GM19463 (cell line): ENCODE measurements at regions not wholly inside any gene's neighbourhood (a gene's known extent, or its start where the extent isn't known, plus 50 kb on each side); places are given as distances from the start of the nearest gene placed in this dataset.

ENCODE experiments used
- ATAC-seq: cut with Tn5 transposase; IDR thresholded peaks from one replicate; pipeline ENCODE4 v1.9.1; 2021; ENCODE audit warnings: mild to moderate bottlenecking, moderate library complexity; ENCODE audit not compliant: unreplicated experiment

DNA sequence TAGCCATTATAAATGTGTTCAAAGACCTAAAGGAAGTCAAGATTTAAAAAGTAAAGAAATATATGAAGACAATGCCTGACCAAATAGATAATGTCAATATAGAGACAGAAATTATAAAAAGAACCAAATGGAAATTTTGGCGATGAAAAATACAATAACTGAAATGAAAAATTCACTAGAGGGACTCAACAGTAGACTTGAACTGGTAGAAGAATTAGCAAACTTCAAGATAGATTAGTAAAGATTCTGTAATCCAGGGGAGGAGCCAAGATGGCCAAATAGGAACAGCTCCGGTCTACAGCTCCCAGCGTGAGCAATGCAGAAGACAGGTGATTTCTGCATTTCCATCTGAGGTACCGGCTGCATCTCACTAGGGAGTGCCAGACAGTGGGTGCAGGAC is 433.2 kb downstream of the HINT1 start:
- no peak for ATAC-seq

DNA sequence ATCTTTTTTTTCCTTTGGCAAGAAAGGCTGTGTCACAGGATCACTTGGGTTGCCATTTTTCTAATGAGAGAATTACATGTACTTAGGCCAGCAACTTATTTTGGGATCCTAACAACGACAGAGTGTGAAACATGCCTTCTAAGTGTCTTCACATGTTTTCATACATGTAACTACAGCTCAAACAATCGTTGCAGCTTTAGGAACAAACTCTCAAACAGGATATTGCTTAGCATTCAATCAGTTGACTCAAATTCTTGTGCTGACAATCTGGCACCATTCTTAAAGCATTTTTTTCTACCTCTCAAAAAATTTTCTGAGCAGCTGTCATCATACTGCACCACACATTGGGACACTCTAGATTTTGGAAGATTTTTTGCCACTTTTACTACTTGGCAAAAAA is 435.5 kb downstream of the HINT1 start:
- no peak for ATAC-seq

DNA sequence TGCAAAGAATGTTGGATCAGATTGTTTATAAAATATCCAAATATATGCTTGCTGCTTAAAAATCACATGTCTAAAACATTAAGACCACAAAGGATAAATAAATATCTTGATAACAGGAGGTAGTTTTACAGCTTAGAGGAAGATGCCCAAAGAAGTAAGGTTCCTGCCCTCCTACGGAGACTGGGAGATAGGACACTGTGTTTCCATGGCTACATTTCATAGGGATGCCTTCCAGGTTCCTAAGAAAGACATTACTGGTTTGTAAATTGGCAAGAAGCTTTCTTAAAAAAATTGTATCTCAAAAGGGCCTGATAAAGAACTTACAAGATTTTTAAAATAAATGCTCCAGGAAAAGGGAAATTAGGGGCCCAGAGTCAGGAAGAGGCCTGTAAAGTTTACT is 437.2 kb downstream of the HINT1 start:
- ATAC-seq: no peak

DNA sequence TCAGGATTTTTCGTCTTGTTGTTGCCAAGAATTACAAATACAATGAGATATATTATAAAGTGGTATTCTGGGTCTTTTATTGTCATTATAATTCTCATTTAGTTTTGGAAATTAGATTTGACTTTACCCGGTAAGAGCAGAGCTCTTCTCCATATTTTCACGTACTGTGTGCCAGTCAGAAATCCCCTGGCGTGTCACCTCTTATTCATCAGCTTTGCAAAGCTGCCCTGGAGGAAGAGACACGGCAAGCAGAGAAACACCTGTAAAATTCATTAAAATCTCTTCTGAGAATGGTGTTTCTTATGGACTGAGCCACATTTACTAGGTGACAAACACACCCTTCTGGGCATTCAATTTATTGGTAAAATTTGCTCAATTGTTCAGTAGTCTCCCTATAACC is 440.4 kb downstream of the HINT1 start:
- no peak for ATAC-seq

DNA sequence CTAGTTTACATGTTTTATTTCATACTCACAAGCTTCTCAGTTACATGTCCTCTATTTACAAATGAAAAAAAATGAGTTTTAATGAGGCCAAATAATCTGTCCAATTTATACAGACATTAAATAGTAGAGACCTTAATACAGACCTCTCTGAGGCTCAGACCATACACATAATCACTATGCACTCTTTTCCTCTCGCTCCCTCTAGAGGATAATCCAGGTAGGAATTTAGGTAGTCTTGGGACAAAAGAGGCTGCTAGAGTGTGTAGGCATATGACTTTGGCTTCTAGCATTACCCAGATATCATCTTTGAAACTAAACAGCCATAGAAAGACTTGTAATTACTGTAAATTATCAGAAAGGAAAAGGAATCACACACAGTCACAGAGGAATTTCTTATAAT is 444.7 kb downstream of the HINT1 start:
- no peak for ATAC-seq

DNA sequence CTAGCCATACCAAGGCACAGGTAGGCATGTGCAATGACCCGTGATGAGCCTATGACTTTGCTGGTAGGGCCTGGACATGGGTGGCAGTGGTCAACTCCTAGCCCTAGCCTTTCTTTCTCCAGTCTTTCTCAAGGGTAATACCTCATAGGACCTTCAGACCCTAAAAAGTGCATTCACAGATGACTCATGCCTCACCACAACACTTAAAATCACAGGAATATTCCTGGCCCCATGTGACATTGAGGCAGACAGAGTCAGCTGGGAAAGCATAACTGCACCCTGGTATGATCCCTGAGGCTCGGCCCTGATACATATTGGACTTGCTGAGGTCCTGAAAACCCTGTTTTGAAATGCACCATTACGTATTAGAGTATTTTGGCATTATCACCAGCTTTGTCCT is 449.5 kb downstream of the HINT1 start:
- ATAC-seq: no peak

DNA sequence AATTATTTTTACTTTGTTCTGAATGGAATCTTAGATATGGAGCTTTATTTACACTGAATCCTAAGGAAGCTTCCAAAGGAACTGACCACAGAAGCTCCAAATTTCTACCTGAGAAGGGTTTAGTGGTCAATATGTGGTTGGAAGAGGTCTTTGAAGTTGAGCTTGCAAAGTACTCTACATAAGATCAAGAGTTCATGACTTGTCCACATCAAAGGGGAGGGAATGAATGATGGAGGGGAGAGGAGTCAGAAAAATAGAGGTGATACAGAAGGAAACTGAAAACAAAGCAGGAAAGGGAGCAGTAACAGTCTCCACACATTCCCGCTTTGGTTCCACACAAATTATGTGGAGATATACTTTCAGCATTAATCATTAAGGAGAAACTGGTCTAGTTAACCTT is 450.9 kb downstream of the HINT1 start:
- ATAC-seq: no peak

DNA sequence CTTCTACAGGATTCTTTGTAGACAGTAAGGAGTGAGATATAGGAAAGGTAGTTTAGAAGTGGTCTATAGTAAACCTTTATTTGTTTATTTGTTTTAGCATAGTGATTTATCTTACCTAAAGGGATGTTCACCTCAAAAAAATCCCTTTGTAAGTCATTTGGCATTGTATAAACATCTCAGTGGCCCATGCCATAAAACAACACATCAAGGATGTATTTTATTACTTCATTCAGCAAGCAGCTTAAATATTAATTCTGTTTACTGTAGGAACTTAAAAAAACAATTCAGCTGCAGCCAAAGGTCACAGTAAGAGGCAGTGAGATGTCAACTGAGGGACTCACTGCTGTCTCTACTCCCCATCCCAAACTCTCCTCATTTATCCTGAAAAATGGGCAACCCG is 452.7 kb downstream of the HINT1 start:
- no peak for ATAC-seq

DNA sequence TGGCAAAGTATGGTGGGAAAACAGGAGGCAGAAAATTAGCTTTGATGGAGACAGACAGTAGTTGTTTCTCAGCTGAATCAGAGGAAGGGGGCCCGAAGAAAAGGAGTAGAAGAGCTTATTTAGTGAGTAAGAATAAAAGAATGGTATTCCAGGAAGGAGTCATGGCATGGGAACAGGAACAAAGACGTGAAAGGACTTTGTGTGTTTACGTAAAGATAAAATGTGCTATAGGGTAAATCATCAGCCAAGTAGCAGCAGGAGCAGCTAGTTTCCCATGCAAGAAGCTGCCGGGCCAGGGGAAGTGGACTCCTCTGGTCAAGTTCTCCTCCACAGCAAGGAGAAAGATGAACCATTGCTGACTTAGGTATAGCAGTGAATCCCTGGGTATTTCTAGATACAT is 454.5 kb downstream of the HINT1 start:
- ATAC-seq: no peak

DNA sequence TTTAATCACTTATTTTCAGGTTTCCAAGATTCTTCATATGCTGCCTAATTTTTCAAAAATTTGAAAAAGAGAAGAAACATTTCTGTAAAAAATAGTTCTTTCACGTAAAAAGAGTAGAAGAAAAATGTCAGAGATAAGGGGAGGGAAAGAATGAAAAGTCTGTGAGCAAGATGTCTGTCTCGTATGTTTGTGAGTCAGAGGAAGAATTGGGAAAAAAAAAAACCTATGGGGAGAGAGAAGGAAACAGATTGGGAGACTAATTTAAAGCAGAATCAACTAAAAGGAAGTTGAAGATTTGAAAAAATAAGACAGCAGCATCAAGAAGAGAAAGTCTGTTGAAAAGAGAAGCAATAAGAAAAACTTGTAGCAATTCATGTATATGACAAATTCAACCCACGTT is 456.3 kb downstream of the HINT1 start:
- no peak for ATAC-seq

DNA sequence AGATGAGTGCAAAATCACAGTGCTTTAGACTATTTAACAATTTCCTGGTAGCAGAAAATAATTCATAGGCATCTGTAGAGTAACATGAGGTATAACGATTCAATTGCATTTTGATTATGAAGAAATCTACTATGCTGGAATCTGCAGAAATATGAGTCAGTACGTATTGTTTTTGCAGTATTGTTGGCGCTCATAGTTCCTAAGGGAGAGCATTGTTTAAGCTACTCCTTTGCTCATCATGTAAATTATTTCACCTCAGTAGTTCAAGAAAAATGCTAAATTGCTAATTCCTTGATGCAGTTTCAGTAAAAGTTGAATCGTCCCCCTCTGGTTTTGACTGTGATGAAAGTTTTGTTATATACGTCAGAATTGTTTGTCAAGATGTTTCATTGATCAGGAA is 458.4 kb downstream of the HINT1 start:
- no peak for ATAC-seq

DNA sequence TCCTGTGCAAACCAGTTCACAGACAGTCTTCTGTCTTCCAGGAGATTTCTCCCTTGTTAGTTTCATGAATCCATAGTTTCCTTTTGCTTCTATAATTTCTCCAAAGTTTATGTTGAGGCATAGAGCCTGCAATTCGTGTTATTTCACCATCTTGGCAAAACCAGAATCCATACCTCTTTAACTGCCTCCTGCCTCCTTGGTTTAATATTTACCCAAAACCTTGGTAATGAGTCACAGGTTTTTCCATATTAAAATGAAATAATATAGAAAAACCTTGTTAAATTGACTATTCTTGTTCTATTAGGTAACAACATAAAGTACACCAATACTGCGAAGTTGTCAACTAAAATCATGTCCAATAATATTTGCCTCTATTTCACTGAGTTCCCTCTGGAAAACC is 459.7 kb downstream of the HINT1 start:
- ATAC-seq: no peak

DNA sequence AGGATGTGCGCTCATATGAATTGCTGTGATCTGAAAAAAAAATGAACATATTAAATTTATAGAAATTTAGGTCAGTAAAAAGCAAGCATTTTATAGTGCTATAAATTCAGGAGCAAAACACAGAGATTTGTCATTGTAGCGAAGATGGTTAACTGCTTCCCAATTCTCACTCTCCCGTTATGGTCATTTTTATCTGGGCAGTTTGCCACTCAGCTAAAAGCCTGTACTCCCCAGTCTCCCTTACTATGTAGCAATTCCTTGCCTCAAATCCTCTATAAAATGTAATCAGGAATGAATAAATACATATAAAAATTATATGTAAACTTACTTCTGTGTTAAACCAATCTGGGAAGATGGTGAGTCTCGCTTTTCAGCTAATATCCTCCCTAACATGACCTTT is 471.5 kb downstream of the HINT1 start:
- ATAC-seq: no peak

DNA sequence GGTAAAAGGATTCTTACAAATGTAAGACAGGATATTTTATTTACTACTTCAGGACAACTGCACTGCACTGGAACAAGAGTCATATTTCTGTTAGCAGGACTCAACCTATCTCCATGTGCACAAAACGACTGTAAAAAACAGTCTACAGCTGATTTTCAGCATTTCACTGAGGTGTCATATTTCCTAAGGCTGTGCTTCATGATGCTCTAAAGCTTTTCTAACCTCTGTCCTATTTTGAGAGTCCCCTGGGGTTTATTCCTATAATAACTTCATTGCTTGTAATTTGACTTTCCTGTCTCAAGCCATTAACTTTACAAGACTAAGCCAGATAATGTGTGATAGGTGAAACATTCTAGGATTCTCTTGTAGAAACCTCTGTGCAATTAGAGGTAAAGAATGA is 472.3 kb downstream of the HINT1 start:
- ATAC-seq: no peak

DNA sequence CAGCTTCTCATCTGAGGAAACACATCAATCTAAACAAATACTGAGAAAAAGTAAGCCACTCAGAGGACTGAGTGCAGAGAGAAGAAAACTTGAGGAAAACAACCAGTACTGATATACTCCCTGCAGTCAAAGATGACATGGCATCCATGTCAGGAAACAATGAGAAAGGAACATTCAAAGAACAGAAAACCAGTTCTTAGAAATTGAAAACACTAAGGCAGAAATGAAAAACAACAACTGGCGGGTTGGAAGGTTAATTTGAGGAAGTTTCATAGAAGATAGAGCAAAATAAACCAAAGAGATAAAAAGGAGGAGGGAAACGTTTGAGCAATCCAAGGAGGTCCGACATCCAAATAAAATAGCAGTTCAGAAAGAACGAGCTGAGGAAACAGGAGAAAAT is 475.2 kb downstream of the HINT1 start:
- ATAC-seq: no peak

DNA sequence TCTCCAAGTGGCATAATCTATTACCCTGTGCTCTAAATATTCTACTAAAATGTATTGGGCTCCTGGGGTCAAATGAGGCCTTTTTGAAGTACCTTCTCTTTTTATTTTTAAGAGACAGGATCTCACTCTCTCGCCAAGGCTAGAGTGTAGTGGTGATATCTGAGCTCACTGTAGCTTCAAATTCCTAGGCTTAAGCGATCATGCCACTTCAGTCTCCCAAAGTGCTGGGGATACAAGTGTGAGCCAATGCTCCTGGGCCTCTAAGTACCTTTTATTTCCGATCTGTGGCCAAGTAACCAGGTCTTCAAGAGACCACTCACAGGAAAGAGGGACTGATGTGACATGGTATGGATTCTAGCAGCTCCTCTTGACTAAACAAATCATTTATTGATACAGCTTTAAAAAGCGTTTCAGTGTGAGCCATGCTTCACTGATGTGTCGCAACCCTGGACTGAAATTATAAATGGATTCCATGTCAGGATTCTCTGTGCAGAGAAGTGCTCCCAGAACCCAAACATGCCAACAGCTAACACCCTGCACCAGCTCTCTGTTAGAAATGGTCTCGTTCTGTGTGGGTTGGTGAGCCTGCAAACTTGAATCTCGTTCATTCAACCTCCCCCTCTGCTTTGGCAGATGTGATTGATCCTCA is 477.8 kb downstream of the HINT1 start:
- ATAC-seq: no peak

DNA sequence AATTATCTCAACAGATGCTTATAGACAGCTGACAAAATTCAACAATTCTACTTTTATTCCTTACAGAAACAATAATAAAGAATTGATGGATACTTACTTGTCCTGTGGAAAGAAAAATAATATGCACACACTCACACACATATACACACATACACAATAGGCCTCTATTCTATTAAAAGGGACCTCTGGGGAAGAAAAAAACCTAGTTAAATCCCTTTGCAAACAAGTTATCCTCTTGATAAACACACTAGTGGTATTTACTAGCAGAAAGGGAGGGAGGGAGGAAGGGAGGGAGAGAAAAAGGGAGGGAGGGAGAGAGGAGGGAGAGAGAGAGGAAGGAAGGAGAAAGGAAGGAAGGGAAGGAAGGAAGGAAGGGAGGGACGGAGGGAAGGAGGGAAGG is 486.4 kb downstream of the HINT1 start:
- ATAC-seq: no peak

DNA sequence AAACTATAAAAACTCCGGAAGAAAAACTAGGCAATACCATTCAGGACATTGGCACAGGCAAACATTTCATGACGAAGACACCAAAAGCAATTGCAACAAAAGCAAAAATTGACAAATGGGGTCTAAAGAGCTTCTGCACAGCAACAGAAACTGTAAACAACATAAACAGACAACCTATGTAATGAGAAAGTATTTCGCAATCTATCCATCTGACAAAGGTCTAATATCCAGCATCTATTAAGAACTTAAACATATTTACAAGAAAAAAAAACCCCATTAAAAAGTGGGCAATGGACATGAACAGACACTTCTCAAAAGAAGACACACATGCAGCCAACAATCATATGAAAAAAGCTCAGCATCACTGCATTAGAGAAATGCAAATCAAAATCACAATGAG is 498.6 kb downstream of the HINT1 start:
- ATAC-seq: no peak

DNA sequence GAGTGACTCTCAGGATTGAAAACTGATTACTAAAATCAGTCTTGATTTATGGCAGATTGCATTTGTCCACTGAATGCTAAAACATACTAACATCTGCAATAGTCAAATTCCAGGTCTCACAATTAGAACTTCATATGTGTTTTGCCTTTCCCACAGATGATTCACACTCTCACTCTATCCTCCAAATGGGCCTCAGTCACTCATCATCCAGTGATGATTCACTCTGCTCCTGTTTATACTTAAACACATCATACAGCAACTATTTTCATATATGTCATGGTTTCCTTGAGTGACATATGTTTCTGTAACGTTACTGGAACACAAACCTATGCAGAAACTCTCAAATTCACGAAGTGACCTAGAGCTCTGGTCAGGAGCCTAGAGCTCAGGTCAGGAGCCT is 512.9 kb downstream of the HINT1 start:
- no peak for ATAC-seq

DNA sequence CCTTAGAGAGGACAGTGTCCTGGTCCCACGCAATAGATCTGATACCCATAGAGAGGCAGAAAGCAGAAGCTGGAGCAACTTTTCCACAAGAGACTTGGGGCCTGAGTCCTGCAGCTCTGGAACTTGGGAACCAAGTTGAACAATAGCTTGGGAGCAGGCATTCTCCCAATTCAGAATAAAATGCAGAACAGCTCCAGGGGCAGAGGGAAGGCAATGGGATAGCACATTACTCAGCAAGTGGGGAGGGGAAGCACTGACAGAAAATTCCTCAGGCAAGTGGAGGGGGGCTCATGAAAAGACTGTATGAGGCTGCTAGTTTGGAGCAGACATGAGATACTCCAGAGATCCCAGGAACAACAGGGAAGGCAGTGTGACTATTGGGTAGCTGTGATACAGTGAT is 513.6 kb downstream of the HINT1 start:
- no peak for ATAC-seq

DNA sequence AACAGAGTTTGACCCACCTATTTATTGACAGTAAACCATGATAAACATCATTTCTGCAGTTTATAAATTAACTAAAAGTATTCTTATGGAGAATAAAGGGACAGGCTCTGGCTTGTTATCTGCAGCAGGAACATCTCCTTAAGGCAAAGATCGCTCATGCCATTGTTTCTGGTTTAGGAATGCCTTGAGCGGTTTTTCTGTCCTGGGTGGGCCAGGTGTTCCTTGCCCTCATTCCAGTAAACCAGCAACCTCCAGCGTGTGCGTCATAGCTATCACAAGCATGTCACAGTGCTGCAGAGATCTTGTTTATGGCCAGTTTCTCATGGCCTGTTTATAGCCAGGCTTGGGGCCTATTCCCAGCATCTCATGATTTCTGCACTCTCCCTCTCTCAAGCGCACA is 521.7 kb downstream of the HINT1 start:
- ATAC-seq: no peak

DNA sequence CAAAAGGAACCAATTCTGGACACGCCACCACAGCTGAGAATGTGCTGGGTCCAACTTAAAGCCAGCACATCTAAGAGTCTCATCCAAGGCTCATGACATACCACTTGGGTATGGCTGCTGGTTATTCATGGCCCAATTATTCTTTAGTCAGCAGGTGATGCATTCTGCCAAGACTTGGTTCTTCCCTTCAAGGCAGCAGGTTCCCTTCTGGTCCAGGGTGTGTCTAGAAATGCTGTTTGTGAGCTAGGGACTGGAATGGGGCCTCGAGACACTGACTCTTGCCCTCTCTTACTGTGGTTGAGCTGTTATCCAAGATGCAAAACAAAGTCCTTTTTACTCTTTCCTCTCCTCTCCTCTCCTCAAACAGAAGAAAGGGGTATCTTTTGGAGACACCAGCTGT is 522.6 kb downstream of the HINT1 start:
- ATAC-seq: no peak

DNA sequence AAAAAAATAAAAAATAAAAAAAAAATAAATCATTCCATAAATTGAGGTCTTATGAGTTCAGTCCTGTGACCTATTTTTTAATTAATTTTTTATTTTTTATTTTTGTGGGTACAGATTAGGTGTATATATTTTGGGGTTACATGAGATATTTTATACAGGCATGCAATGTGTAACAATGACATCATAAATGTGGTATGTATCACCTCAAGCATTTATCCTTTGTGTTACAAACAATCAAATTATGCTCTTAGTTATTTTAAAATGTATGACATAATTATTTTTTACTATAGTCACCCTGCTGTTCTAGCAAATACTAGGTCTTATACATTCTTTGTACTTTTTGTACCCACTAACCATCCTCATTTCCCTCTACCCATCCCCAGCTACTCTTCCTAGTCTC is 537.9 kb downstream of the HINT1 start:
- ATAC-seq: no peak

DNA sequence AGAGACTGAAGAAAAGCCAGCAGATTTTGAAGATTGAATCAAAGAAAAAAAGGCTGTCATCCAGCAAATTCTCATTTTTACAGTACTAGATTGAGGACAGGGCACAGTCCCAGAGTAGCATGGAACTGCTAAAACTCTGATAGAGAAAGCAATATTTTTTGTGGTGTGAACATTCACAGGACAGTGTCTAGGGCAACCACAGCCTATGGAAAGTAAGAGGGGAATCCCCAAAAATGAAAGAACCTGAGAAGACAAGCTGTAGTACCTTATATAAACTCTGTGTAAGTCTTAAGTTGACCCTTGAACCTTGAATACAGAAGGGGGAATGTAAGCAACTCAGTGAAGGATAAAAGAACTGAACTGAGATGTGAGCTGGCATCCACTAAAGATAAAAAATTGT is 540.3 kb downstream of the HINT1 start:
- ATAC-seq: peak; percentile 72
